Parathyroid adenoma (tissue), 2 donors: ENCODE measurements at regions not wholly inside any gene's neighbourhood (a gene's known extent, or its start where the extent isn't known, plus 50 kb on each side); places are given as distances from the start of the nearest gene placed in this dataset.

Source experiments
- H2AFZ ChIP-seq: fragments of 300-600 bp; sonication (generic); one replicate; pipeline ENCODE4 v1.7.0; 2017; ENCODE audit warnings: antibody characterized with exemption, mild to moderate bottlenecking
- H3K27ac ChIP-seq: fragments of 300-600 bp; sonication (generic); one replicate; pipeline ENCODE4 v1.7.0; 2017
- H3K27me3 ChIP-seq: fragments of 300-600 bp; sonication (generic); one replicate; pipeline ENCODE4 v1.7.0; 2017; ENCODE audit warnings: low read length; ENCODE audit not compliant: control insufficient read depth, insufficient read depth
- H3K36me3 ChIP-seq: fragments of 300-600 bp; sonication (generic); one replicate; pipeline ENCODE4 v1.7.0; 2017; ENCODE audit warnings: low read length; ENCODE audit not compliant: control insufficient read depth, insufficient read depth
- H3K4me1 ChIP-seq: fragments of 300-600 bp; sonication (generic); one replicate; pipeline ENCODE4 v1.7.0; 2017; ENCODE audit warnings: control low read depth
- H3K4me2 ChIP-seq: fragments of 300-600 bp; sonication (generic); one replicate; pipeline ENCODE4 v1.7.0; 2017; ENCODE audit warnings: low read length
- H3K4me3 ChIP-seq: fragments of 300-600 bp; sonication (generic); one replicate; pipeline ENCODE4 v1.7.0; 2017; ENCODE audit warnings: low read depth, low read length
- H3K79me2 ChIP-seq: fragments of 300-600 bp; sonication (generic); one replicate; pipeline ENCODE4 v1.7.0; 2017; ENCODE audit warnings: control low read depth
- H3K9ac ChIP-seq: fragments of 300-600 bp; sonication (generic); one replicate; pipeline ENCODE4 v1.7.0; 2017; ENCODE audit warnings: mild to moderate bottlenecking
- H3K9me3 ChIP-seq: fragments of 300-600 bp; sonication (generic); one replicate; pipeline ENCODE4 v1.7.0; 2017; ENCODE audit warnings: low read length; ENCODE audit not compliant: control insufficient read depth
- CTCF ChIP-seq: fragments of 300-600 bp; sonication (generic); IDR thresholded peaks from one replicate; pipeline ENCODE4 v1.7.0; 2017; ENCODE audit warnings: antibody characterized with exemption, mild to moderate bottlenecking
- donor health status: primary hyperparathyroidism.

- H3K79me2 ChIP-seq: no peaks in the 10 kb centered on the region
- H3K27me3 ChIP-seq: no peaks in the 10 kb centered on the region
- no peak overlapping the region for H3K27ac ChIP-seq
- no peak overlapping the region for H3K4me3 ChIP-seq
- no peak for TF ChIP-seq CTCF
- H3K4me1 ChIP-seq: no peaks in the 10 kb centered on the region
- H2AFZ ChIP-seq: no peak overlapping the region
- no peak overlapping the region for H3K9ac ChIP-seq
- no peaks in the 10 kb centered on the region for H3K9me3 ChIP-seq
- no peaks in the 10 kb centered on the region for H3K36me3 ChIP-seq
- H3K4me2 ChIP-seq: no peak overlapping the region
Measured at GRCh38 chr13:104975272-104975671, 1560.2 kb downstream of the EFNB2 start.

GRCh38 chr13:104968876-104969275 lies 1566.6 kb downstream of the EFNB2 start:
- Histone ChIP-seq H3K27ac (no peak overlapping the region), H3K36me3 (no peaks in the 10 kb centered on the region), H3K4me1 (no peaks in the 10 kb centered on the region), H2AFZ (no peak overlapping the region), H3K4me3 (no peak overlapping the region), H3K9ac (no peak overlapping the region), H3K79me2 (no peaks in the 10 kb centered on the region), H3K4me2 (no peak overlapping the region), H3K9me3 (no peaks in the 10 kb centered on the region), H3K27me3 (no peaks in the 10 kb centered on the region)
- no peak for TF ChIP-seq CTCF

- no peak for TF ChIP-seq CTCF
- no peak overlapping the region for H3K4me3 ChIP-seq
Measured at GRCh38 chr13:104967836-104968630, 1567.4 kb downstream of the EFNB2 start.

GRCh38 chr13:104967376-104967775 lies 1568.1 kb downstream of the EFNB2 start:
- Histone ChIP-seq H3K27me3 (no peaks in the 10 kb centered on the region), H3K4me1 (no peaks in the 10 kb centered on the region), H3K4me2 (no peak overlapping the region), H3K4me3 (no peak overlapping the region), H3K9ac (no peak overlapping the region), H3K36me3 (no peaks in the 10 kb centered on the region), H3K79me2 (no peaks in the 10 kb centered on the region), H3K27ac (no peak overlapping the region), H2AFZ (no peak overlapping the region), H3K9me3 (no peaks in the 10 kb centered on the region)
- no peak for TF ChIP-seq CTCF

More at GRCh38 chr13:104967836-104968630, 1567.4 kb downstream of the EFNB2 start:
- no peaks in the 10 kb centered on the region for H3K27me3 ChIP-seq
- no peaks in the 10 kb centered on the region for H3K36me3 ChIP-seq
- H3K9ac ChIP-seq: no peak overlapping the region
- H3K9me3 ChIP-seq: no peaks in the 10 kb centered on the region
- H3K4me2 ChIP-seq: no peak overlapping the region
- H3K79me2 ChIP-seq: no peaks in the 10 kb centered on the region
- H3K4me1 ChIP-seq: no peaks in the 10 kb centered on the region
- H2AFZ ChIP-seq: no peak overlapping the region
- H3K27ac ChIP-seq: no peak overlapping the region

- Histone ChIP-seq H3K27ac (no peak overlapping the region), H3K9me3 (no peaks in the 10 kb centered on the region), H3K4me2 (no peak overlapping the region), H2AFZ (no peak overlapping the region), H3K4me3 (no peak overlapping the region), H3K4me1 (no peaks in the 10 kb centered on the region), H3K79me2 (no peaks in the 10 kb centered on the region), H3K36me3 (no peaks in the 10 kb centered on the region), H3K27me3 (no peaks in the 10 kb centered on the region), H3K9ac (no peak overlapping the region)
- TF ChIP-seq CTCF: no peak
Measured at GRCh38 chr13:104962411-104962810, 1573.1 kb downstream of the EFNB2 start.
